ENCODE measurements at regions not wholly inside any gene's neighbourhood (a gene's known extent, or its start where the extent isn't known, plus 50 kb on each side); places are given as distances from the start of the nearest gene placed in this dataset.

- intact Hi-C loops (cut with DNase I, micrococcal nuclease), result no loop called here
- DNase-seq, result no peak
- H3K9me3 ChIP-seq, result no peaks in the 10 kb centered on the region
- H3K4me3 ChIP-seq, result no peak overlapping the region
- no peaks in the 10 kb centered on the region for H3K36me3 ChIP-seq (ENCODE audit: low read depth)
- no peaks in the 10 kb centered on the region for H3K4me1 ChIP-seq (ENCODE audit: low read depth)
- ATAC-seq, result no peak
- no peak for TF ChIP-seq CTCF (IDR thresholded peaks at IDR 0.05)
These were observed 247.5 kb upstream of the TUT7 start for GRCh38 chr9:86601697-86602096.

GRCh38 chr9:86600977-86601376 lies 246.8 kb upstream of the TUT7 start:
- Histone ChIP-seq H3K36me3 (ENCODE audit: low read depth) (no peaks in the 10 kb centered on the region), H3K4me1 (ENCODE audit: low read depth) (no peaks in the 10 kb centered on the region), H3K4me3 (no peak overlapping the region), H3K9me3 (no peaks in the 10 kb centered on the region)
- intact Hi-C loops (cut with DNase I, micrococcal nuclease), result no loop called here
- no peak for ATAC-seq
- TF ChIP-seq CTCF (IDR thresholded peaks at IDR 0.05), result no peak
- DNase-seq, result no peak

- no peaks in the 10 kb centered on the region for H3K36me3 ChIP-seq (ENCODE audit: low read depth)
- intact Hi-C loops (cut with DNase I, micrococcal nuclease), result no loop called here
- DNase-seq, result no peak
- TF ChIP-seq CTCF (IDR thresholded peaks at IDR 0.05), result no peak
- H3K9me3 ChIP-seq, result no peaks in the 10 kb centered on the region
- H3K4me3 ChIP-seq, result no peak overlapping the region
- no peaks in the 10 kb centered on the region for H3K4me1 ChIP-seq (ENCODE audit: low read depth)
- no peak for ATAC-seq
These were observed 246.1 kb upstream of the TUT7 start for GRCh38 chr9:86600291-86600690.

GRCh38 chr9:86599561-86599960 lies 245.4 kb upstream of the TUT7 start:
- TF ChIP-seq CTCF (IDR thresholded peaks at IDR 0.05), result no peak
- no peaks in the 10 kb centered on the region for H3K4me1 ChIP-seq (ENCODE audit: low read depth)
- no peak for ATAC-seq
- H3K4me3 ChIP-seq, result no peak overlapping the region
- no peaks in the 10 kb centered on the region for H3K9me3 ChIP-seq
- DNase-seq, result peak in 1 of 3 donors; percentile 6
- intact Hi-C loops (cut with DNase I, micrococcal nuclease), result no loop called here
- no peaks in the 10 kb centered on the region for H3K36me3 ChIP-seq (ENCODE audit: low read depth)

- intact Hi-C loops (cut with DNase I, micrococcal nuclease), result no loop called here
- H3K36me3 ChIP-seq (ENCODE audit: low read depth), result no peaks in the 10 kb centered on the region
- TF ChIP-seq CTCF (IDR thresholded peaks at IDR 0.05), result no peak
- no peak overlapping the region for H3K4me3 ChIP-seq
- DNase-seq (no peak), ATAC-seq (no peak)
- no peaks in the 10 kb centered on the region for H3K9me3 ChIP-seq
- H3K4me1 ChIP-seq (ENCODE audit: low read depth), result no peaks in the 10 kb centered on the region
These were observed 244.4 kb upstream of the TUT7 start for GRCh38 chr9:86598411-86599239.
